GM23338 (cell line): ENCODE measurements at regions not wholly inside any gene's neighbourhood (a gene's known extent, or its start where the extent isn't known, plus 50 kb on each side); places are given as distances from the start of the nearest gene placed in this dataset.

Experiments
- CREB1 ChIP-seq: fragments of 250-450 bp; sonication (Bioruptor Pico); IDR thresholded peaks from 2 replicates; pipeline ENCODE4 v1.5.0; 2020; ENCODE audit warnings: low read depth, mild to moderate bottlenecking, moderate library complexity
- EZH2 ChIP-seq: fragments of 200-600 bp; sonication (generic); IDR thresholded peaks from one replicate; pipeline ENCODE4 v1.8.0; 2017; ENCODE audit warnings: antibody characterized with exemption, mild to moderate bottlenecking, low read depth; ENCODE audit not compliant: unreplicated experiment
- EZH2phosphoT487 ChIP-seq: fragments of 200-600 bp; sonication (generic); IDR thresholded peaks from one replicate; pipeline ENCODE4 v1.8.1; 2018; ENCODE audit warnings: antibody characterized with exemption; ENCODE audit not compliant: unreplicated experiment
- STAT1 ChIP-seq: IDR thresholded peaks from one replicate; pipeline ENCODE4 v1.6.1; 2016; ENCODE audit warnings: antibody characterized with exemption; ENCODE audit not compliant: unreplicated experiment
- TF ChIP-seq, protein P1 (sequence below), 2 experiments: fragments of 200-600 bp in 1 of 2; sonication (generic) in 1 of 2; conservative IDR thresholded peaks; 2 replicates each; pipeline versions ENCODE4 v1.5.1 to v1.6.1; 2016 to 2017; ENCODE audit warnings: antibody characterized with exemption in 2 of 2, low read depth in 2 of 2, mild to moderate bottlenecking in 2 of 2, moderate library complexity in 1 of 2

DNA sequence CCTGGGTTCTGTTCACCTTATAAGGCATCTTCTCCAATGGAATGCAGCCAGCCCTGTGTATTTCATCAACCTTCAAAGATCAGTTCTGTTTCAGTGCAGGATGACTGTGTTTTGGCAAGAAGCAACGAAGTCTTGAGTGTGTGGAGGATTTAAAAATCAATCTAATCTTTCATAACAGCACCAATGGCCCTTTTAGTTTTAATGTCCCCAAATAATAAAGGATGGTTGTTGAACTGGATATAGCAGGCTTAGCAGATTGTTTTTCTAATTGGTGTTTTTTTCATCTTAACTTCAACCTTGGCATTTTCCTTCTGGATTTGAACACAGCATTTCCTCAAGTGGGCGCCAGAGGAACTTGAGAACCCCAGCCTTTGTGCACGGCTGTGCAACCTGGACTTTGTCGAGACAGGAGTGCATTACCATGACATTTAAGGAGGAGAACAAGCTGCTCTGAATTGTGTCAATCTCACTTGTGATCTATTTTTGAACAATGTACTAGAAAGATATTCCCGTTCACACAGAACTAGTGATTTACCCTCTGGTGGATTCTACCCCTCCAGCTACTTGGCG, 313.3 kb upstream of the AKR1E2 start:
- no peak for TF ChIP-seq CREB1
- TF ChIP-seq, protein P1, sequence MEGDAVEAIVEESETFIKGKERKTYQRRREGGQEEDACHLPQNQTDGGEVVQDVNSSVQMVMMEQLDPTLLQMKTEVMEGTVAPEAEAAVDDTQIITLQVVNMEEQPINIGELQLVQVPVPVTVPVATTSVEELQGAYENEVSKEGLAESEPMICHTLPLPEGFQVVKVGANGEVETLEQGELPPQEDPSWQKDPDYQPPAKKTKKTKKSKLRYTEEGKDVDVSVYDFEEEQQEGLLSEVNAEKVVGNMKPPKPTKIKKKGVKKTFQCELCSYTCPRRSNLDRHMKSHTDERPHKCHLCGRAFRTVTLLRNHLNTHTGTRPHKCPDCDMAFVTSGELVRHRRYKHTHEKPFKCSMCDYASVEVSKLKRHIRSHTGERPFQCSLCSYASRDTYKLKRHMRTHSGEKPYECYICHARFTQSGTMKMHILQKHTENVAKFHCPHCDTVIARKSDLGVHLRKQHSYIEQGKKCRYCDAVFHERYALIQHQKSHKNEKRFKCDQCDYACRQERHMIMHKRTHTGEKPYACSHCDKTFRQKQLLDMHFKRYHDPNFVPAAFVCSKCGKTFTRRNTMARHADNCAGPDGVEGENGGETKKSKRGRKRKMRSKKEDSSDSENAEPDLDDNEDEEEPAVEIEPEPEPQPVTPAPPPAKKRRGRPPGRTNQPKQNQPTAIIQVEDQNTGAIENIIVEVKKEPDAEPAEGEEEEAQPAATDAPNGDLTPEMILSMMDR (conservative IDR thresholded peaks at IDR 0.05; ENCODE audit: low read depth in 2 of 2): peak; percentile 64 to 73
- no peak for TF ChIP-seq EZH2
- TF ChIP-seq EZH2phosphoT487: no peak
- TF ChIP-seq STAT1: no peak
